H9 (cell line): ENCODE measurements at regions not wholly inside any gene's neighbourhood (a gene's known extent, or its start where the extent isn't known, plus 50 kb on each side); places are given as distances from the start of the nearest gene placed in this dataset.

Experiments used
- DNase-seq: peaks from one replicate; pipeline ENCODE4 v3.0.0-alpha.2; 2017
- H2AFZ ChIP-seq: one replicate; pipeline ENCODE4 v1.6.1; 2013; ENCODE audit warnings: mild to moderate bottlenecking, low read length, control low read depth, moderate library complexity
- H2AK5ac ChIP-seq: 2 replicates; pipeline ENCODE4 v1.6.1; 2013; ENCODE audit warnings: low read length, control low read depth, mixed read lengths; ENCODE audit not compliant: insufficient read length
- H2BK120ac ChIP-seq: one replicate; pipeline ENCODE4 v1.6.1; 2013; ENCODE audit warnings: low read depth, mild to moderate bottlenecking, low read length, control low read depth, inconsistent platforms; ENCODE audit not compliant: poor library complexity, severe bottlenecking
- H2BK12ac ChIP-seq: 2 replicates; pipeline ENCODE4 v1.6.1; 2013; ENCODE audit warnings: low read length, control low read depth, mixed read lengths, low read depth; ENCODE audit not compliant: insufficient read length
- H2BK15ac ChIP-seq: 2 replicates; pipeline ENCODE4 v1.6.1; 2013; ENCODE audit warnings: low read depth, low read length, control low read depth
- H2BK20ac ChIP-seq: one replicate; pipeline ENCODE4 v1.6.1; 2013; ENCODE audit warnings: low read depth, mild to moderate bottlenecking, low read length, control low read depth, inconsistent platforms; ENCODE audit not compliant: poor library complexity, severe bottlenecking
- H2BK5ac ChIP-seq: 2 replicates; pipeline ENCODE4 v1.6.1; 2013; ENCODE audit warnings: low read length, control low read depth, mixed read lengths; ENCODE audit not compliant: insufficient read length
- H3K14ac ChIP-seq: 2 replicates; pipeline ENCODE4 v1.6.1; 2013; ENCODE audit warnings: low read length, control low read depth; ENCODE audit not compliant: insufficient read depth
- H3K18ac ChIP-seq: 2 replicates; pipeline ENCODE4 v1.6.1; 2013; ENCODE audit warnings: low read depth, mild to moderate bottlenecking, mixed read lengths, low read length, control low read depth; ENCODE audit not compliant: insufficient read length
- H3K23ac ChIP-seq: 2 replicates; pipeline ENCODE4 v1.6.1; 2013; ENCODE audit warnings: low read length, control low read depth, mixed read lengths, low read depth; ENCODE audit not compliant: insufficient read length
- H3K23me2 ChIP-seq: 2 replicates; pipeline ENCODE4 v1.6.1; 2013; ENCODE audit warnings: low read depth, mild to moderate bottlenecking, mixed read lengths, low read length, control low read depth; ENCODE audit not compliant: insufficient read length, poor library complexity, severe bottlenecking
- H3K27ac ChIP-seq: 2 replicates; pipeline ENCODE4 v1.5.1; 2013; ENCODE audit warnings: low read length, control low read depth, mixed read lengths, low read depth; ENCODE audit not compliant: insufficient read length
- H3K27me3 ChIP-seq: 2 replicates; pipeline ENCODE4 v1.6.1; 2013; ENCODE audit warnings: low read length, control low read depth, inconsistent platforms; ENCODE audit not compliant: insufficient read depth
- H3K4ac ChIP-seq: 2 replicates; pipeline ENCODE4 v1.6.1; 2013; ENCODE audit warnings: low read depth, mild to moderate bottlenecking, control low read depth, inconsistent platforms, low read length, moderate library complexity
- H3K4me1 ChIP-seq: 2 replicates; pipeline ENCODE4 v1.6.1; 2013; ENCODE audit warnings: low read length, control low read depth, inconsistent platforms; ENCODE audit not compliant: insufficient read depth
- H3K4me2 ChIP-seq: 2 replicates; pipeline ENCODE4 v1.6.1; 2013; ENCODE audit warnings: low read length, control low read depth, mixed read lengths; ENCODE audit not compliant: insufficient read length, insufficient read depth
- H3K56ac ChIP-seq: 2 replicates; pipeline ENCODE4 v1.6.1; 2013; ENCODE audit warnings: low read depth, mild to moderate bottlenecking, mixed read lengths, low read length, control low read depth; ENCODE audit not compliant: insufficient read length
- H3K79me1 ChIP-seq: 2 replicates; pipeline ENCODE4 v1.6.1; 2013; ENCODE audit warnings: low read depth, mild to moderate bottlenecking, moderate library complexity, low read length, control low read depth, inconsistent platforms; ENCODE audit not compliant: insufficient read depth, poor library complexity, severe bottlenecking
- H3K79me2 ChIP-seq: 2 replicates; pipeline ENCODE4 v1.6.1; 2013; ENCODE audit warnings: low read length, control low read depth, inconsistent platforms; ENCODE audit not compliant: insufficient read depth
- H3K9ac ChIP-seq: 2 replicates; pipeline ENCODE4 v1.6.1; 2013; ENCODE audit warnings: low read length, control low read depth, mixed read lengths; ENCODE audit not compliant: insufficient read length; ENCODE audit errors: extremely low read depth
- H3K9me3 ChIP-seq: one replicate; pipeline ENCODE4 v1.6.1; 2013; ENCODE audit warnings: low read depth, low read length, inconsistent platforms; ENCODE audit not compliant: control insufficient read depth
- H3T11ph ChIP-seq: one replicate; pipeline ENCODE4 v1.6.1; 2013; ENCODE audit warnings: mild to moderate bottlenecking, low read length, control low read depth, inconsistent platforms
- H4K20me1 ChIP-seq: one replicate; pipeline ENCODE4 v1.6.1; 2013; ENCODE audit not compliant: control insufficient read depth, insufficient read length, insufficient read depth
- H4K5ac ChIP-seq: 2 replicates; pipeline ENCODE4 v1.6.1; 2013; ENCODE audit warnings: low read depth, mild to moderate bottlenecking, mixed read lengths, low read length, control low read depth; ENCODE audit not compliant: insufficient read length
- H4K8ac ChIP-seq: replicated peaks from 2 replicates; pipeline ENCODE4 v1.6.1; 2013; ENCODE audit warnings: low read length, control low read depth, mixed read lengths, low read depth; ENCODE audit not compliant: insufficient read length
- H4K91ac ChIP-seq: 2 replicates; pipeline ENCODE4 v1.6.1; 2013; ENCODE audit warnings: low read depth, mild to moderate bottlenecking, moderate library complexity, mixed read lengths, low read length, control low read depth; ENCODE audit not compliant: insufficient read length
- H3K27ac Mint-ChIP-seq, 3 experiments: 2 replicates in 2 of 3; 3 replicates in 1 of 3; pipeline ENCODE4 v1.8.0; 2020 to 2021; ENCODE audit warnings: mixed read lengths in 3 of 3, mild to moderate bottlenecking in 1 of 3, moderate library complexity in 1 of 3
- H3K27me3 Mint-ChIP-seq: 2 replicates; pipeline ENCODE4 v1.8.0; 2021; ENCODE audit warnings: low read depth, mild to moderate bottlenecking, moderate library complexity, mixed read lengths
- H3K36me3 Mint-ChIP-seq, 3 experiments: 2 replicates in 2 of 3; 3 replicates in 1 of 3; pipeline ENCODE4 v1.8.0; 2020 to 2021; ENCODE audit warnings: low read depth in 3 of 3, mixed read lengths in 3 of 3; ENCODE audit not compliant: insufficient read depth in 1 of 3
- H3K4me1 Mint-ChIP-seq, 2 experiments: 2 replicates each; pipeline ENCODE4 v1.8.0; 2020; ENCODE audit warnings: mixed read lengths in 2 of 2
- H3K4me3 Mint-ChIP-seq, 2 experiments: 2 replicates in 1 of 2; 3 replicates in 1 of 2; pipeline ENCODE4 v1.8.0; 2020 to 2021; ENCODE audit warnings: mild to moderate bottlenecking in 2 of 2, mixed read lengths in 2 of 2, moderate library complexity in 1 of 2
- H3K9me3 Mint-ChIP-seq, 2 experiments: 2 replicates in 1 of 2; 3 replicates in 1 of 2; pipeline ENCODE4 v1.8.0; 2020; ENCODE audit warnings: mild to moderate bottlenecking in 2 of 2, mixed read lengths in 2 of 2, moderate library complexity in 1 of 2
- CTCF ChIP-seq: fragments of 200-600 bp; sonication (generic); conservative IDR thresholded peaks from 3 replicates; pipeline ENCODE4 v1.8.0; 2021; ENCODE audit warnings: antibody characterized with exemption, mild to moderate bottlenecking
- WGBS: extraction: QIAGEN DNeasy Blood & Tissue Kit; methylation state at CpG from one replicate; pipeline ENCODE4 v1.1.7; 2013; ENCODE audit warnings: missing lambda C conversion rate, low lambda C conversion rate, mixed read lengths; ENCODE audit not compliant: insufficient read length; ENCODE audit errors: extremely low coverage; 5-methylcytosine and 5-hydroxymethylcytosine counted together

GRCh38 chr6:811191-811590 is 118.3 kb upstream of the EXOC2 start:
- no peak overlapping the region for H3K4ac ChIP-seq
- H2BK12ac ChIP-seq = no peak overlapping the region
- no peak overlapping the region for H2AFZ ChIP-seq
- H4K5ac ChIP-seq = no peak overlapping the region
- TF ChIP-seq CTCF = no peak
- WGBS = no CpG with 5 or more reads among the region's 1 CpG
- H3T11ph ChIP-seq = no peak overlapping the region
- no peak overlapping the region for H2BK5ac ChIP-seq
- no peak overlapping the region for H3K14ac ChIP-seq
- H3K9me3 Mint-ChIP-seq = no peaks in the 10 kb centered on the region
- H3K27me3 ChIP-seq = no peaks in the 10 kb centered on the region
- H3K4me2 ChIP-seq = no peak overlapping the region
- no peaks in the 10 kb centered on the region for H3K4me1 Mint-ChIP-seq
- H2BK120ac ChIP-seq = no peak overlapping the region
- H3K9ac ChIP-seq = no peak overlapping the region
- no peak overlapping the region for H4K8ac ChIP-seq
- H3K27ac Mint-ChIP-seq = no peak overlapping the region
- no peak overlapping the region for H3K56ac ChIP-seq
- H3K18ac ChIP-seq = no peak overlapping the region
- no peak overlapping the region for H3K4me3 Mint-ChIP-seq
- no peaks in the 10 kb centered on the region for H3K4me1 ChIP-seq
- H3K27ac ChIP-seq = no peak overlapping the region
- no peaks in the 10 kb centered on the region for H3K79me2 ChIP-seq
- no peaks in the 10 kb centered on the region for H3K79me1 ChIP-seq
- H2AK5ac ChIP-seq = no peak overlapping the region
- no peaks in the 10 kb centered on the region for H3K36me3 Mint-ChIP-seq
- no peak overlapping the region for H3K23ac ChIP-seq
- H3K23me2 ChIP-seq = no peaks in the 10 kb centered on the region
- no peak overlapping the region for H2BK20ac ChIP-seq
- no peak overlapping the region for H2BK15ac ChIP-seq
- DNase-seq = no peak
- H3K27me3 Mint-ChIP-seq = no peaks in the 10 kb centered on the region
- no peaks in the 10 kb centered on the region for H4K20me1 ChIP-seq
- no peaks in the 10 kb centered on the region for H3K9me3 ChIP-seq
- H4K91ac ChIP-seq = no peak overlapping the region
